Esophagus muscularis mucosa (tissue), 4 donors: ENCODE measurements at regions not wholly inside any gene's neighbourhood (a gene's known extent, or its start where the extent isn't known, plus 50 kb on each side); places are given as distances from the start of the nearest gene placed in this dataset.

Source experiments
- DNase-seq: peaks from one replicate; pipeline ENCODE4 v3.0.0-alpha.2; 2017; ENCODE audit errors: extremely low spot score
- H3K27ac ChIP-seq, 4 donors: fragments of 200-600 bp; sonication (generic); replicated peaks in 1 of 4; 1 replicate in 3 of 4; 2 replicates in 1 of 4; pipeline ENCODE4 v1.5.1; 2016 to 2019; ENCODE audit warnings: mild to moderate bottlenecking in 1 of 4
- H3K27me3 ChIP-seq, 4 donors: fragments of 200-600 bp; sonication (generic); one replicate each; pipeline versions ENCODE4 v1.5.1 to v1.6.0; 2016 to 2019
- H3K36me3 ChIP-seq, 4 donors: fragments of 200-600 bp; sonication (generic); one replicate each; pipeline ENCODE4 v1.5.1; 2016 to 2019
- H3K4me1 ChIP-seq, 4 donors: fragments of 200-600 bp; sonication (generic); one replicate each; pipeline ENCODE4 v1.5.1; 2016 to 2019
- H3K4me3 ChIP-seq, 4 donors: fragments of 200-600 bp; sonication (generic); 1 replicate in 2 of 4; 2 replicates in 2 of 4; pipeline ENCODE4 v1.5.1; 2016 to 2019; ENCODE audit warnings: mild to moderate bottlenecking in 4 of 4, moderate library complexity in 1 of 4
- H3K9me3 ChIP-seq, 4 donors: fragments of 200-600 bp; sonication (generic); 1 replicate in 3 of 4; 2 replicates in 1 of 4; pipeline ENCODE4 v1.5.1; 2016 to 2019
- CTCF ChIP-seq, 3 experiments: fragments of 200-600 bp in 2 of 3; fragments of 450-650 bp in 1 of 3; sonication (generic) in 2 of 3; IDR thresholded peaks; one replicate each; pipeline ENCODE4 v1.5.1; 2017 to 2019; ENCODE audit warnings: antibody characterized with exemption in 3 of 3, mild to moderate bottlenecking in 2 of 3, moderate library complexity in 1 of 3
- EP300 ChIP-seq: sonication (generic); formaldehyde crosslinking; IDR thresholded peaks from one replicate; pipeline ENCODE4 v1.6.1; 2017; ENCODE audit warnings: antibody characterized with exemption
- POLR2A ChIP-seq: fragments of 450-650 bp; IDR thresholded peaks from one replicate; pipeline ENCODE4 v1.6.1; 2017; ENCODE audit warnings: antibody characterized with exemption, moderate library complexity, mild to moderate bottlenecking, low read depth
- POLR2AphosphoS5 ChIP-seq, 2 donors: sonication (generic); formaldehyde crosslinking; IDR thresholded peaks; one replicate each; pipeline ENCODE4 v1.6.1; 2017; ENCODE audit warnings: antibody characterized with exemption in 2 of 2
- WGBS: methylation state at CpG from one replicate; pipeline ENCODE4 v1.1.5; 2018; 5-methylcytosine and 5-hydroxymethylcytosine counted together
- intact Hi-C: fragments of 100-400 bp; cut with DNase I; formaldehyde crosslinking; loops from one replicate; pipeline ENCODE4 v1.15.1; 2023

GRCh38 chr11:106398502-106399075 lies 321.1 kb downstream of the AASDHPPT start:
- Histone ChIP-seq H3K27me3 (no peaks in the 10 kb centered on the region), H3K4me3 (no peak overlapping the region), H3K9me3 (no peaks in the 10 kb centered on the region), H3K27ac (peak overlapping the region in 1 of 4 donors; percentile 8), H3K4me1 (peaks cover 0 to 20% (median 15%) of the 10 kb centered on the region in 4 donors), H3K36me3 (no peaks in the 10 kb centered on the region)
- TF ChIP-seq EP300 (no peak), CTCF (IDR thresholded peaks at IDR 0.05) (no peak), POLR2AphosphoS5 (IDR thresholded peaks at IDR 0.05) (no peak), POLR2A (no peak)
- no peak for DNase-seq
- intact Hi-C loops: no loop called here
- 31% methylated on average over 5 of the region's 5 CpGs for WGBS

GRCh38 chr11:106399076-106399511 lies 321.6 kb downstream of the AASDHPPT start:
- H3K27ac ChIP-seq: peak overlapping the region in 1 of 4 donors; percentile 8
- H3K4me3 ChIP-seq: no peak overlapping the region
- no peak for DNase-seq
- 16% methylated on average over 3 of the region's 3 CpGs for WGBS
- no peaks in the 10 kb centered on the region for H3K9me3 ChIP-seq
- H3K4me1 ChIP-seq: peaks cover 0 to 20% (median 15%) of the 10 kb centered on the region in 4 donors
- H3K27me3 ChIP-seq: no peaks in the 10 kb centered on the region
- intact Hi-C loops: no loop called here
- H3K36me3 ChIP-seq: no peaks in the 10 kb centered on the region
- no peak for TF ChIP-seq EP300
- TF ChIP-seq POLR2A: no peak
- no peak for TF ChIP-seq CTCF (IDR thresholded peaks at IDR 0.05)

- Histone ChIP-seq H3K27ac (no peak overlapping the region), H3K36me3 (no peaks in the 10 kb centered on the region), H3K27me3 (no peaks in the 10 kb centered on the region), H3K9me3 (no peaks in the 10 kb centered on the region), H3K4me1 (peaks cover 0 to 20% (median 15%) of the 10 kb centered on the region in 4 donors), H3K4me3 (no peak overlapping the region)
- TF ChIP-seq EP300 (no peak), POLR2A (no peak), POLR2AphosphoS5 (IDR thresholded peaks at IDR 0.05) (no peak), CTCF (IDR thresholded peaks at IDR 0.05) (no peak)
- intact Hi-C loops: no loop called here
- no peak for DNase-seq
- 95% methylated on average over 4 of the region's 4 CpGs for WGBS
These were observed 322.2 kb downstream of the AASDHPPT start for GRCh38 chr11:106399624-106400023.

- H3K9me3 ChIP-seq: no peaks in the 10 kb centered on the region
- DNase-seq: no peak
- H3K27ac ChIP-seq: no peak overlapping the region
- 95% methylated on average over 5 of the region's 5 CpGs for WGBS
- no peaks in the 10 kb centered on the region for H3K27me3 ChIP-seq
- intact Hi-C loops: no loop called here
- H3K4me1 ChIP-seq: peaks cover 0 to 20% (median 15%) of the 10 kb centered on the region in 4 donors
- H3K4me3 ChIP-seq: no peak overlapping the region
- TF ChIP-seq POLR2AphosphoS5 (IDR thresholded peaks at IDR 0.05): no peak
- TF ChIP-seq EP300: no peak
- TF ChIP-seq POLR2A: no peak
- no peak for TF ChIP-seq CTCF (IDR thresholded peaks at IDR 0.05)
- H3K36me3 ChIP-seq: no peaks in the 10 kb centered on the region
These were observed 323.6 kb downstream of the AASDHPPT start for GRCh38 chr11:106400949-106401570.
